Upper lobe of left lung (tissue), 6 donors: ENCODE measurements at regions not wholly inside any gene's neighbourhood (a gene's known extent, or its start where the extent isn't known, plus 50 kb on each side); places are given as distances from the start of the nearest gene placed in this dataset.

Experiments
- ATAC-seq, 2 donors: fragments of 200-7000 bp; cut with Tn5 transposase; one replicate each; pipeline ENCODE4 v1.9.1; 2022; ENCODE audit warnings: mild to moderate bottlenecking in 2 of 2, moderate library complexity in 2 of 2; ENCODE audit not compliant: low FRiP score in 2 of 2
- DNase-seq, 2 donors: peaks; one replicate each; pipeline ENCODE4 v3.0.0-alpha.2; 2019 to 2020
- H3K27ac ChIP-seq, 4 donors: fragments of 200-600 bp; sonication (generic); one replicate each; pipeline ENCODE4 v1.5.1; 2016 to 2019
- H3K27me3 ChIP-seq, 4 donors: fragments of 200-600 bp; sonication (generic); one replicate each; pipeline ENCODE4 v1.5.1; 2017 to 2019
- H3K36me3 ChIP-seq, 4 donors: fragments of 200-600 bp; sonication (generic); one replicate each; pipeline ENCODE4 v1.5.1; 2016 to 2019
- H3K4me1 ChIP-seq, 4 donors: fragments of 200-600 bp; sonication (generic); one replicate each; pipeline ENCODE4 v1.5.1; 2018 to 2019
- H3K4me3 ChIP-seq, 4 donors: fragments of 200-600 bp; sonication (generic); one replicate each; pipeline ENCODE4 v1.5.1; 2017 to 2019; ENCODE audit warnings: mild to moderate bottlenecking in 2 of 4, moderate library complexity in 1 of 4
- H3K9me3 ChIP-seq, 4 donors: fragments of 200-600 bp; sonication (generic); one replicate each; pipeline ENCODE4 v1.5.1; 2018 to 2019
- EP300 ChIP-seq, 4 donors: sonication (generic); formaldehyde crosslinking; IDR thresholded peaks; one replicate each; pipeline ENCODE4 v1.5.1; 2017; ENCODE audit warnings: antibody characterized with exemption in 4 of 4, control low read depth in 2 of 4
- POLR2A ChIP-seq, 4 donors: fragments of 450-650 bp; IDR thresholded peaks; one replicate each; pipeline ENCODE4 v1.5.1; 2016 to 2017; ENCODE audit warnings: antibody characterized with exemption in 4 of 4, mild to moderate bottlenecking in 2 of 4
- POLR2AphosphoS5 ChIP-seq, 2 donors: sonication (generic); formaldehyde crosslinking; IDR thresholded peaks; one replicate each; pipeline ENCODE4 v1.5.1; 2017; ENCODE audit warnings: antibody characterized with exemption in 2 of 2
- WGBS, 2 donors: methylation state at CpG; one replicate each; pipeline ENCODE4 v1.1.5; 2017 to 2018; 5-methylcytosine and 5-hydroxymethylcytosine counted together
- TF ChIP-seq, protein P1 (sequence below), 6 experiments: fragments of 450-650 bp in 4 of 6; fragments of 200-600 bp in 2 of 6; sonication (generic) in 2 of 6; IDR thresholded peaks; one replicate each; pipeline ENCODE4 v1.5.1; 2016 to 2019; ENCODE audit warnings: antibody characterized with exemption in 6 of 6
- donor health status: DM: no; HTN: no; CAD: no; lungs with moderate emphysema.
- donor health status: DM: no; HTN: yes; CAD: no; lungs with severe emphysema.

DNA sequence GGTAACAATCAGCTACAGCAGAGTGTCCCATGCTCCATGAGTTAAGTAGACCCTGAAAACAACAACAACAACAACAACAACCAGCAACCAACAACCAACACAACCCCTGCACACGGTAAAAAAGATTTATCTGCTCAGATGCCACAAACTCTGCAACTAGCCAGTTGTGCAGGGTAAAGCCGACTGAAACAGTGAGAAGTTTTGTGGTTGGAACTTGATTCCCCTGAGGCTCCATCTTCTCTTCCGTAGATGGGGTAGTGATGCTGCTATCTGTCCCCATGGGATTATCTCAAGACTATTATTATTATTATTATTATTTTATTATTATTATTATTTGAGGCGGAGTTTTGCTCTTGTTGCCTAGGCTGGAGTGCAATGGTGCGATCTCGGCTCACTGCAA, 50.6 kb upstream of the RAPGEF2 start:
- Histone ChIP-seq H3K36me3 (no peaks in the 10 kb centered on the region), H3K27me3 (no peaks in the 10 kb centered on the region), H3K4me1 (no peaks in the 10 kb centered on the region), H3K4me3 (no peak overlapping the region), H3K9me3 (no peaks in the 10 kb centered on the region), H3K27ac (no peak overlapping the region)
- 91 to 95% methylated on average over 6 of the region's 6 CpGs for WGBS, 2 donors
- no peak for ATAC-seq
- TF ChIP-seq POLR2AphosphoS5 (IDR thresholded peaks at IDR 0.05) (no peak), EP300 (IDR thresholded peaks at IDR 0.05) (no peak), POLR2A (IDR thresholded peaks at IDR 0.05) (no peak)
- TF ChIP-seq, protein P1, sequence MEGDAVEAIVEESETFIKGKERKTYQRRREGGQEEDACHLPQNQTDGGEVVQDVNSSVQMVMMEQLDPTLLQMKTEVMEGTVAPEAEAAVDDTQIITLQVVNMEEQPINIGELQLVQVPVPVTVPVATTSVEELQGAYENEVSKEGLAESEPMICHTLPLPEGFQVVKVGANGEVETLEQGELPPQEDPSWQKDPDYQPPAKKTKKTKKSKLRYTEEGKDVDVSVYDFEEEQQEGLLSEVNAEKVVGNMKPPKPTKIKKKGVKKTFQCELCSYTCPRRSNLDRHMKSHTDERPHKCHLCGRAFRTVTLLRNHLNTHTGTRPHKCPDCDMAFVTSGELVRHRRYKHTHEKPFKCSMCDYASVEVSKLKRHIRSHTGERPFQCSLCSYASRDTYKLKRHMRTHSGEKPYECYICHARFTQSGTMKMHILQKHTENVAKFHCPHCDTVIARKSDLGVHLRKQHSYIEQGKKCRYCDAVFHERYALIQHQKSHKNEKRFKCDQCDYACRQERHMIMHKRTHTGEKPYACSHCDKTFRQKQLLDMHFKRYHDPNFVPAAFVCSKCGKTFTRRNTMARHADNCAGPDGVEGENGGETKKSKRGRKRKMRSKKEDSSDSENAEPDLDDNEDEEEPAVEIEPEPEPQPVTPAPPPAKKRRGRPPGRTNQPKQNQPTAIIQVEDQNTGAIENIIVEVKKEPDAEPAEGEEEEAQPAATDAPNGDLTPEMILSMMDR (IDR thresholded peaks at IDR 0.05): no peak
- no peak for DNase-seq
